Neutrophil (primary cell): ENCODE measurements at regions not wholly inside any gene's neighbourhood (a gene's known extent, or its start where the extent isn't known, plus 50 kb on each side); places are given as distances from the start of the nearest gene placed in this dataset.

ENCODE experiments used
- H3K27ac ChIP-seq: fragments of 200-600 bp; sonication (generic); 2 replicates; pipeline ENCODE4 v1.5.1; 2016; ENCODE audit warnings: mild to moderate bottlenecking, moderate library complexity
- H3K27me3 ChIP-seq: fragments of 200-600 bp; sonication (generic); 2 replicates; pipeline ENCODE4 v1.6.0; 2016; ENCODE audit warnings: mild to moderate bottlenecking
- H3K36me3 ChIP-seq: fragments of 200-600 bp; sonication (generic); 2 replicates; pipeline ENCODE4 v1.5.1; 2017
- H3K4me1 ChIP-seq, 2 experiments: fragments of 200-600 bp in 1 of 2; sonication (generic) in 1 of 2; 1 replicate in 1 of 2; 2 replicates in 1 of 2; pipeline versions ENCODE4 v1.5.1 to v1.6.1; 2013 to 2016; ENCODE audit warnings: low read depth in 1 of 2, low read length in 1 of 2, mild to moderate bottlenecking in 1 of 2, moderate library complexity in 1 of 2; ENCODE audit not compliant: control insufficient read depth in 1 of 2, insufficient read depth in 1 of 2
- H3K4me3 ChIP-seq, 2 experiments: fragments of 200-600 bp in 1 of 2; sonication (generic) in 1 of 2; 1 replicate in 1 of 2; 2 replicates in 1 of 2; pipeline ENCODE4 v1.5.1; 2013 to 2016; ENCODE audit warnings: low read depth in 1 of 2, low read length in 1 of 2, mild to moderate bottlenecking in 1 of 2, moderate library complexity in 1 of 2
- H3K9me3 ChIP-seq: fragments of 200-600 bp; sonication (generic); 2 replicates; pipeline ENCODE4 v1.5.1; 2016
- TF ChIP-seq, protein P1 (sequence below): fragments of 200-600 bp; sonication (generic); IDR thresholded peaks from 2 replicates; pipeline ENCODE4 v1.5.1; 2016; ENCODE audit warnings: antibody characterized with exemption

DNA sequence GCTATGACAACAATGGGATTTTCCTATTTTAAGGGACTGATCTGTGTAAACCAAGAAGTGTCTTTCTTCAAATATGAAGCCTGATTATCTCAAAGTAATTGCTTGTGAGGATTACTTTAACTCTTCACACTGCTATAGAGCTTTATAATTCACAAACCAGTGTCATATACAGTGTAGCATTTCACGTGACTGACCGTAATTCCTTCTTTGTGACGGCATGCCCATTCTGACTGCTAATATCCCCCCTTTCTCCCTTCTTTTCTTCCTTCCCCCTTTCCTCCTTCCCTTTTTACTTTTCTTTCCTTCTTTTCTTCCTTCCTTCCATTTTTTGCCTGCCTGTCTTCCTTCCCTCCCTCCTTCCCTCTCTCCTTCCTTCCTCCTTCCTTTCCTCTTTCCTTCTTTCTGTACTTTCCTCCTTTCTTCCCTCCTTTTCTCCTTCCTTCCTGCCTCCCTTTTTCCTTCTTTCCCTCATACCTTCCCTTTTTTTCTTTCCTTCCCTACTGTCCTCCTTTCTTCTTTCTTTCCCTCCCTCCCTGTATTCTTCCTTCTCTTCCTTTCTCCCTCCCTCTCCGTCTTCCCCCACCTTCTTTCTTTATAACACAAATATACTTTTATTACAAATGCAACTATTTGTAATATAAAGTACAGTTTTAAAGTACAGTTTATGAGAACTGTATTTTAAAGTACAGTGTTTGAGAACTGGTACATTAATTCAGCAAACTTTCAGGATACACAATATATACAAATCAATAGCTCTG lies 75.0 kb upstream of the EXOC2 start:
- H3K36me3 ChIP-seq, result no peaks in the 10 kb centered on the region
- H3K4me3 ChIP-seq, result no peak overlapping the region
- H3K27me3 ChIP-seq, result peaks cover 31% of the 10 kb centered on the region
- H3K27ac ChIP-seq, result no peak overlapping the region
- H3K9me3 ChIP-seq, result no peaks in the 10 kb centered on the region
- TF ChIP-seq, protein P1, sequence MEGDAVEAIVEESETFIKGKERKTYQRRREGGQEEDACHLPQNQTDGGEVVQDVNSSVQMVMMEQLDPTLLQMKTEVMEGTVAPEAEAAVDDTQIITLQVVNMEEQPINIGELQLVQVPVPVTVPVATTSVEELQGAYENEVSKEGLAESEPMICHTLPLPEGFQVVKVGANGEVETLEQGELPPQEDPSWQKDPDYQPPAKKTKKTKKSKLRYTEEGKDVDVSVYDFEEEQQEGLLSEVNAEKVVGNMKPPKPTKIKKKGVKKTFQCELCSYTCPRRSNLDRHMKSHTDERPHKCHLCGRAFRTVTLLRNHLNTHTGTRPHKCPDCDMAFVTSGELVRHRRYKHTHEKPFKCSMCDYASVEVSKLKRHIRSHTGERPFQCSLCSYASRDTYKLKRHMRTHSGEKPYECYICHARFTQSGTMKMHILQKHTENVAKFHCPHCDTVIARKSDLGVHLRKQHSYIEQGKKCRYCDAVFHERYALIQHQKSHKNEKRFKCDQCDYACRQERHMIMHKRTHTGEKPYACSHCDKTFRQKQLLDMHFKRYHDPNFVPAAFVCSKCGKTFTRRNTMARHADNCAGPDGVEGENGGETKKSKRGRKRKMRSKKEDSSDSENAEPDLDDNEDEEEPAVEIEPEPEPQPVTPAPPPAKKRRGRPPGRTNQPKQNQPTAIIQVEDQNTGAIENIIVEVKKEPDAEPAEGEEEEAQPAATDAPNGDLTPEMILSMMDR, result no peak
- H3K4me1 ChIP-seq, result no peaks in the 10 kb centered on the region

DNA sequence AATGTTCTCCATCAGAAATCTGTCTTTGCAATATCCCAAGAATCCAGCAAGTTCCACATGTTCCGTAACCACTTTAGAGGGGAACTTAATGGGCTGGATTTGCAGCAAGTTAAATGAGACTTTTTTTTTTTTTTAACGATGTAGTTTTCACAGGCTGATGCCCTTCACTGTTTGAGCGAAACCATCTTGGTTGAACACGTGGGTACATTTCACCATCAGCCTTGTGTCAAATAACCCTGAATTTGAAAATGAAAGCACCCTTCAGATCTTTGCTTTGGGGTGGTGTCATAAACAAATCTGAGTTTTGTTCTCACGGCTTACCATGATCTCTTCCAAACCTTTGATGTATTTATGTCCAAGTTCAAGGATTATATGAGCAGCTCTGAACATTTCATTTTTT lies 73.7 kb upstream of the EXOC2 start:
- no peaks in the 10 kb centered on the region for H3K36me3 ChIP-seq
- H3K27ac ChIP-seq, result no peak overlapping the region
- peaks cover 30% of the 10 kb centered on the region for H3K27me3 ChIP-seq
- H3K4me1 ChIP-seq, result no peaks in the 10 kb centered on the region
- no peaks in the 10 kb centered on the region for H3K9me3 ChIP-seq
- TF ChIP-seq, protein P1, result no peak
- no peak overlapping the region for H3K4me3 ChIP-seq

DNA sequence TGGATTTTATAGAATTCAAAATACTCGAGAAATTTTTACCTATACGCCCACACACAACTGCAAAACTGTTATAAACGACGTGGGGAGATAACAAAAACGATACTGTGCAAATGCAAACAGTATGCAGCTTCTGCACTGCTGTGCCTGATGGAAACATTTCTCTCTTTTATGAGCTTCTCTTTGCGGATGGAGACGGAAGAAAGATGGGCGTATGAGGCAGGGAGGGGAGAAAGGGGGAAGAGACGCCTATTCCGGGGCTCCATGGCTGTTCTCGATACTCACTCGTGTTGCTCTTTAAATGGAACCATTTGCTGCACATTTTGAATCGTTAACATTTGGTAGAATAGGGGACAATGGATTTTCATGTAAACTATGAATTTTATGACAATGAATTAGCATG lies 69.1 kb upstream of the EXOC2 start:
- no peak overlapping the region for H3K4me3 ChIP-seq
- H3K27me3 ChIP-seq, result peaks cover 22% of the 10 kb centered on the region
- no peaks in the 10 kb centered on the region for H3K9me3 ChIP-seq

DNA sequence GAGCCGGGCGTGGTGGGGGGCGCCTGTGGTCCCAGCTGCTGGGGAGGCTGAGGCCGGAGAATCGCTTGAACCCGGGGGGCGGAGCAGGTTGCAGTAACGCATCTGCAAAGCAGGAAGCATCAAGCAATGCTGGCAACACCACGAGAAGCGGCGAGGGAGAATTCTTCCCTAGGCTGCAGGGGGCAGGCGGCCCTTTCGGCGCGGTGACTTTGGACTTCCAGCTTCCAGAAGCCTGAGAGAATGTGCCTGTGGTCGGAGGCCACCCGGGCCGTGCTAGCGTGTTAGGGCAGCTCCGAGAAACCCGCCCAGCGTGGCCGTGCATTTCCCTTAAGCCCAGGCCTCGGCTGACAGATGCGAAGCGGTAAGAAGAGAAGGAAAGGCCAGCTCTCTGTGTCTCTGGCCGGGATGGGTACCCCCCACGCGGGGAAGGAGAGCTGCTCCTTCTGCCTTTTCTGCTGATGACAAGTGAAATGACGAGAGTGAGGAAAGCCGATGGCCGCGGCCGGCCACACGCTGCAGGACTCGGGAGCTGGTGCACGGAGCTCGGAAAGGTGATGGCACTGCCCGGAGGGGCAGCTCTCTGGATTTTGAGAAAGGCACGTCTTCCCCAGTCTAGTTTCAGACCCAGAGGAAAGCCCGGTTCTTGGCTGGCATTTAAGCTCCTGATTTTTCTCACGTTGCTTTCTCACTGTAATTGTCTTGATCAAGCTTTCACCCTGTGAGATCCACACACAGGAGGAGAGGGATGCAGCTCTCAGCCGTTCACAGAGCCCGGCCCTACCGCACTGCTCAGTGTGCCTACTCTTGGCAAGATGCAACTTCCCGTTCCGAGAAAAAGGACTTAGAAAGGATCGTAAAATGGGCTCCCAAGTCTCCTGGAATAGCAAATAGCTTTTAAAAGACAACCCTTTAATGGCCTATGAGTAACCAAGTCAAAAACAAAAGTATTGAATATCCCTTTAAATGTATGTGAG lies 68.3 kb upstream of the EXOC2 start:
- Histone ChIP-seq H3K4me1 (no peaks in the 10 kb centered on the region), H3K36me3 (no peaks in the 10 kb centered on the region), H3K9me3 (no peaks in the 10 kb centered on the region), H3K4me3 (no peak overlapping the region), H3K27ac (no peak overlapping the region), H3K27me3 (peaks cover 14% of the 10 kb centered on the region)
- TF ChIP-seq, protein P1, result no peak

More for the DNA sequence above, 69.1 kb upstream of the EXOC2 start:
- Histone ChIP-seq H3K27ac (no peak overlapping the region), H3K4me1 (no peaks in the 10 kb centered on the region), H3K36me3 (no peaks in the 10 kb centered on the region)
- TF ChIP-seq, protein P1, result no peak

DNA sequence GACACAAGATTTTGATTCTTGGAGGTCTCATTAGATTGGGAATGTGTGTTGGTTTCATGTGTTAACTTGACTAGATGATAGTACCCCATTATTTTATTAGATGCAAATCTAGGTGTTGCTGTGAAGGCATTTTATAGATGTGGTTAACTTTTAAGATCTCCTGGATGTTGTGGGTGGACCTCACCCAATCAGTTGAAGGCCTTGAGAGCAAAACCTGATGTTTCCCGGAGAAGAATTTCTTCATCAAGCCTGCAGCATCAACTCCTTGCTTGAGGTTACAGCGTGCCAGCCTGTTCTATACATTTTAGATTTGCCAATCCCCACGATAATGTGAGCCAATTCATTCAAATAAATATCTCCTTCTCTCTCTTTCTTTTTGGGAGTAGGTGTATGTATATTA lies 66.8 kb upstream of the EXOC2 start:
- Histone ChIP-seq H3K27ac (no peak overlapping the region), H3K4me3 (no peak overlapping the region), H3K27me3 (peaks cover 12% of the 10 kb centered on the region), H3K36me3 (no peaks in the 10 kb centered on the region), H3K4me1 (no peaks in the 10 kb centered on the region), H3K9me3 (no peaks in the 10 kb centered on the region)
- TF ChIP-seq, protein P1, result no peak
